Mucosa of gallbladder (tissue), 1 donor: ENCODE measurements at regions not wholly inside any gene's neighbourhood (a gene's known extent, or its start where the extent isn't known, plus 50 kb on each side); places are given as distances from the start of the nearest gene placed in this dataset.
"Not testable (repeated sequence)": the region's sequence is repeated elsewhere in the genome, so short reads cannot be mapped to it uniquely, and the experiment has no call there.

Experiments
- DNase-seq: peaks from one replicate; pipeline ENCODE4 v3.0.0-alpha.2; 2020; ENCODE audit warnings: low spot score
- donor health status: DM: no; HTN: no; CAD: no.

- DNase-seq = no peak
These were observed 198.7 kb downstream of the SPP2 start for GRCh38 chr2:234249034-234249735.

GRCh38 chr2:234248213-234248710, 197.8 kb downstream of the SPP2 start:
- not testable (repeated sequence) for DNase-seq

- no peak for DNase-seq
These were observed 197.1 kb downstream of the SPP2 start for GRCh38 chr2:234247453-234248180.

GRCh38 chr2:234245945-234246344, 195.4 kb downstream of the SPP2 start:
- no peak for DNase-seq

GRCh38 chr2:234243871-234244565, 193.5 kb downstream of the SPP2 start:
- no peak for DNase-seq

GRCh38 chr2:234242459-234242836, 191.9 kb downstream of the SPP2 start:
- no peak for DNase-seq

GRCh38 chr2:234241656-234242458, 191.4 kb downstream of the SPP2 start:
- DNase-seq = no peak

- no peak for DNase-seq
These were observed 190.4 kb downstream of the SPP2 start for GRCh38 chr2:234240917-234241316.

GRCh38 chr2:234235191-234235590, 184.7 kb downstream of the SPP2 start:
- DNase-seq = no peak

GRCh38 chr2:234231460-234231859, 181.0 kb downstream of the SPP2 start:
- DNase-seq = no peak

- DNase-seq = no peak
These were observed 168.5 kb downstream of the SPP2 start for GRCh38 chr2:234219046-234219310.

GRCh38 chr2:234218266-234219045, 168.0 kb downstream of the SPP2 start:
- no peak for DNase-seq

GRCh38 chr2:234212534-234212933, 162.0 kb downstream of the SPP2 start:
- no peak for DNase-seq

GRCh38 chr2:234211797-234212196, 161.3 kb downstream of the SPP2 start:
- DNase-seq = no peak

- DNase-seq = no peak
These were observed 156.2 kb downstream of the SPP2 start for GRCh38 chr2:234206738-234207137.

- DNase-seq = no peak
These were observed 154.0 kb downstream of the SPP2 start for GRCh38 chr2:234204480-234204879.

GRCh38 chr2:234203135-234203984, 152.9 kb downstream of the SPP2 start:
- peak; percentile 27 for DNase-seq

- no peak for DNase-seq
These were observed 152.1 kb downstream of the SPP2 start for GRCh38 chr2:234202601-234203000.

GRCh38 chr2:234199996-234200395, 149.5 kb downstream of the SPP2 start:
- DNase-seq = no peak

GRCh38 chr2:234198976-234199375, 148.5 kb downstream of the SPP2 start:
- no peak for DNase-seq
